ENCODE measurements at regions not wholly inside any gene's neighbourhood (a gene's known extent, or its start where the extent isn't known, plus 50 kb on each side); places are given as distances from the start of the nearest gene placed in this dataset.
"Not testable (repeated sequence)": the region's sequence is repeated elsewhere in the genome, so short reads cannot be mapped to it uniquely, and the experiment has no call there.

DNA sequence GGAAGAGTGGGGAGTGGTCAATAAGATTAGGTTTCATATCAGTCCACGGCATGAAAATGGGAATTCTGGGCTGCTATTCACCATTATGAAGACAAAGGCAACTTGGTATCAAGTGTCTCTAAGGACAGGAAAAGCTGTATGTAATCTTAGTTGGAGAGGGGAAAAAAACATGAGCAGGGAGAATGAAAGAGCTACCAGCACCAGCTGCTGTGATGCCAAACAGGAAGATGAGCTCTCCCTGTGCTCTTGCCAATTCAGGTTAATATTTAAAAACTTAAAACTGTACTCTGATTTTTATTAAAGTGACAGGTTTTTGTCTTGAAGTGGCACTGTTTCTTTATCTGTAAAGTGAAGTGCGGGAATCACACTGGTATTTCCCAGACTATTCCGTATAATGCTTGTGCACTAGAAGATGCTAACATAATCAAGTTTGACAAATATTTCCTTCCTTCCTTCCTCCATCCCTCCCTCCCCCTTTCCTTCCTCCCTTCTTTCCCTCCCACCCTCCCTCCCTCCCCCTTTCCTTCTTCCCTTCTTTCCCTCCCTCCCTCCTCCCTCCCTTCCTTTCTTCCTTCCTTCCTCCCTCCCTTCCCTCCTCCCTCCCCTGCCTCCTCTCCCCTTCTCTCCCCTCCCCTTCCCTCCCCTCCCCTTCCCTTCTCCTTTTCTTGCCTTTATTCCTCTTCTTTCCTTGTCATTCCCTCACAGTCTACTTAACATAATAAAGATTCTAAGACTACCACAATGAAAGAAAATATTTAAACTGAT, 1383.0 kb upstream of the C9orf72 start:
- peak; percentile 48 for DNase-seq

- DNase-seq = no peak
Observed at GRCh38 chr9:28960602-28961001, 1387.3 kb upstream of the C9orf72 start.

DNA sequence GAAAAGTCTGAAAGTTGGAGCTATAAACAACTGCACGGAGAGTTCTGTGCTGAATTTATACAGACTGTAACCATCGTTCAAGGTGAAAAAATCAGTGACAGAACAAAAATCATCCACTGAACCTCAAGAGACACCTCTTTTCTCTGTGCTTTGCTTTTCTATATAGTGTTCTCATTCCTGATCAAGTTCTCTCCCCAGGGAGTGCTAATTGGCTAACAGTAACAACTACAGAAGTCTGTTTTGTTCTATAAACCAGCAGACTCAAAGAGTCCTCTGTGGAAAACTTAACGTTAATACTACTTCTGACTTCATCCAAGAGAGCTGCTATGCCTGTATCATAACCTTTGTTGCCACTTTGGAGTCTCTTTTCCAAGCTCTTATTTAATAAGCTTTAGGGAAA, 1388.3 kb upstream of the C9orf72 start:
- DNase-seq = no peak

DNA sequence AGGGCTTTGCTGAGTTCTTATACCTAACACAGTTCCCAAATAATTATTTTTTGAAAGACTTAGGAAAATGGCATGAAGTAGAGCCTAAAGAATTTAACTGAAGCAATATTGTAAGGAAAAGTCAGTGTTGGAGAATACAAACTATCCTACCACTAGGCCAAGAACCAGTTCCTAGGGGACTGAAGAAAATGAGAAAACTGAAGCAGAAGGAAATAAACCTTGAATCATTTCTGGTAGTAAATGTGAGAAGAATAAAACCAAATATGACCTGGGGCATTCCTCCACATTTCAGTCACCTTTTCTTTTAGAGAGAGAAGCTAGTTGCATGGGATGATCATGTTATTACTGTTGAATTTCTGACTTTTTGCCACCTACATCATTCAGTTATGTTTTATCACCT, 1393.9 kb upstream of the C9orf72 start:
- DNase-seq = no peak

DNA sequence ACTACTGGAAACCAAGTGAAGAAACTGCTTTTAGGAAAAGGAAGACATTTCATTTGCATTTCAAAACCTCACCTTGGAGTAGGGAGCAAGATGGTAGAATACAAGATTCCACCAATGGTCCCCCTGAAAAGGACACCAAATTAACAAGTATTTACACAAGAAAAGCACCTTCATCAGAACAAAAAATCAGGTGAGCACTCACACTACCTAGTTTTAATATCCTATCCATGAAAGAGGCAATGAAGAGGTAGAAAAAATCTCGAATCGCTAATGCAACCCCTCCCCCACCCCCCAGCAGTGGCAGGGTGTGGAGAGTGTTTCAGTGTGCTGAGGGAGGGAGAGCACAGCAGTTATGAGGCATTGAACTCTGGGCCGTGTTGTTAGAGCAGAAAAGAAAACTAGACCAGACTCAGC, 1397.0 kb upstream of the C9orf72 start:
- DNase-seq = no peak

DNA sequence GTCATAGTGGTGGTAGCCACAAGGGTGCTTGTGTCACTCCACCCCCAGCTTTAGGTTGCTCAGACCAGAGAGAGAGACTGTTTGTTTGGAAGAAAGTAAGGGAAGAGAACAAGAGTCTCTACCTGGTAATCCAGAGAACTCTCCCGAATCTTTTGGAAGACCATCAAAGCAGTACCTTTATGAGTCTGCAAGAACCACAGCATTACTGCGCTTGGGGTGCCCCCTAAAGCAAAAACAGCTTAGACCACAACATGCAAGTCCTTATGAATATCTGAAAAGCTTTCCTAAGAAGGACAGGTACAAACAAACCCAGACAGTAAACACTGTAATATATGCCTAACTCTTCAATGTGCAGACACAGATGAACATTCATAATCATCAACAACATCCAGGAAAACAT, 1398.6 kb upstream of the C9orf72 start:
- no peak for DNase-seq

DNA sequence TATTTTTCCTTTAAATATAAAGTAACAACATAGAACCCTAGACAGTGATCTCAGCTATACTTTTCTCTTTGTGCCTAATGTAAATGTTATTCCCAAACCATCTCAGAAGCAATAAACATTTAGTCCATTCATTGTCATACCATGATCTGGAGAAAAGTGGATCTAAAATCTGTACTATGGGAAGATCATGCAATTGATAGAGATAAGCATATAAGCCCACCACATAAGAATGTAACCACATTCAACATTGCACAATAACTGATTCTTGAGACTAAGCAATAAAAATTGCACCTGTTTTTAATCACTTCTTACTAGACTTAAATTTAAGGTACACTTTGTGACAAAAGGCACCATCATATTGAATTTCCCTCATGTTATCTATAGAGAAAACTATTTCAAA, 1403.0 kb upstream of the C9orf72 start:
- no peak for DNase-seq

- DNase-seq = no peak
Observed at GRCh38 chr9:28976684-28977083, 1403.4 kb upstream of the C9orf72 start.

GRCh38 chr9:28981129-28981528, 1407.8 kb upstream of the C9orf72 start:
- no peak for DNase-seq

DNA sequence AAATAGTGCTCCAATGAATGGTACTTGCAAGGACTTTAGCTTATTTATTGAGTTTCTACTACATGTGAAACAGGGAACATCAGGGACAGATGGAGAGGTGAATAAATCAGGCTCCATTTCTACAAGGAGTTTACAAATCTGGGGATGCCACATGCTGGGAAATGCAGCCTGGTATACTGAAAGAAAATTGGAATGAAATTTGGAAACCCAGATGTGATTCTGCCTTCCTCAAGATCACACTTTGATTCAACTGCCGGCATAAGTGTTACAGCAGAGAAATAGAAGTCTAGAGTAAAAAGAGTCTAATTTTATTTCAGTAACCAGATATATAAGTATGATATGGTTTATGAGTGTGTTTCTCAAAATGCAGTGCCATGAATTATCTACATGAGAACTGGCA, 1408.4 kb upstream of the C9orf72 start:
- no peak for DNase-seq

DNA sequence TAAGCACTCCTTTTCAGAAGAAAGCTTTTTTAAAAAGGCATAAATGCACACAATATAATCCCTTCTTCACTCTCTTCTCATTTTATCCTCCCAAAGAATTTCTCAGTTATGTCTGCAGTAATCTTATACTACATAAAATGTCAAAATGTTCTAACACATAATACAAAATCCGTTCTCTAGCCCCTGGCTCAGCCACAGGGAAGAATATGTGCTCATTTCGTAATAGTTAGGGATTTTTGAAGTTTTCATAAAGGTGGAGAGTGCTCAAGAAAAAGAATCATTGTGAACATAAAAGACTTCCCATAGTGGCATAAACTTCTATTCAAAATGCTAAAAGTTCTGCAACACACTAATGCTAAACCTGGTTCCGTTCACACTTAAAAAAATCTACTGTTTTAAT, 1410.7 kb upstream of the C9orf72 start:
- no peak for DNase-seq

DNA sequence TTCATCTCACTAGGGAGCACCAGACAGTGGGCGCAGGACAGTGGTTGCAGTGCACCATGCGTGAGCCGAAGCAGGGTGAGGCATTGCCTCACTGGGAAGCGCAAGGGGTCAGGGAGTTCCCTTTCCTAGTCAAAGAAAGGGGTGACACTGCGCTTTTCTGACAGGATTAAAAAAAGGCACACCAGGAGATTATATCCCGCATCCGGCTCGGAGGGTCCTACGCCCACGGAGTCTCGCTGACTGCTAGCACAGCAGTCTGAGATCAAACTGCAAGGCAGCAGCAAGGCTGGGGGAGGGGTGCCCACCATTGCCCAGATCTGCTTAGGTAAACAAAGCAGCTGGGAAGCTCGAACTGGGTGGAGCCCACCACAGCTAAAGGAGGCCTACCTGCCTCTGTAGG, 1416.7 kb upstream of the C9orf72 start:
- not testable (repeated sequence) for DNase-seq

GRCh38 chr9:28999057-28999456, 1425.8 kb upstream of the C9orf72 start:
- peak; percentile 13 for DNase-seq

DNA sequence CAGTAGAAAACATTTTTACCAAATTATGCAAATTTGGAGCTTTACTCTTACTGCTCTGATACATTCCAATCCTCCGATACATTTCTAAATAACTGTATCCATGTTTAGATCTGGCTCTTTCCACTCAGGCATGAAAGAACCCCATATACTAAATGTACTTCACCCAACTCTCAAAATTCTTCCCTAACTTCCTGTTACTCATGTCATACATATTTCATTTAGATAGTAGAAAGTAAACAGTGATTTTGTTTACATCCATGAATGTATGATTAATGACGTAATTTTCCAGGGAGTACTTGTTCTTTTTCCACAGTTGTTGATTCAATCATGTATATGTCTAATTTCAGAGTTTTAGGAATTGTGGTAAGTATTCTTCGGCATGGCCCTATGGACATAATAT, 1426.5 kb upstream of the C9orf72 start:
- peak; percentile 77 for DNase-seq

DNA sequence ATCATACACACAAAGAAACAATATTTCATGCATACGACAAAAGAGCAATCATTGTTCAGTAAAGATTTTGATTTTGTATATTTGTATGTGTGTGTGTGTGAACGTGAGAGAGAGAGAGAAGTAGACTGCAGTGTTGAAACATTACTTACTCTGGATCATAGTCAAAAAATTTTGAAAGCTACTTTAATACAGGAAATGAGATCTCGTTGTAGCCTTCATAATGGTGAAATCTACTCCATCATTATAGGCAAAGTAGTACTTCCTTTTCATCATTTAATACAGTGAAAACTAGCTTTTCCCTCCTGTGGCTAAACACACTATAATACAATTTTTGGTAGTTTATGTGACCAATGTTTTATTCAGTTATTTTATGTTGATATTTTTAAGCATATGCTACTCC, 1427.7 kb upstream of the C9orf72 start:
- DNase-seq = no peak

DNA sequence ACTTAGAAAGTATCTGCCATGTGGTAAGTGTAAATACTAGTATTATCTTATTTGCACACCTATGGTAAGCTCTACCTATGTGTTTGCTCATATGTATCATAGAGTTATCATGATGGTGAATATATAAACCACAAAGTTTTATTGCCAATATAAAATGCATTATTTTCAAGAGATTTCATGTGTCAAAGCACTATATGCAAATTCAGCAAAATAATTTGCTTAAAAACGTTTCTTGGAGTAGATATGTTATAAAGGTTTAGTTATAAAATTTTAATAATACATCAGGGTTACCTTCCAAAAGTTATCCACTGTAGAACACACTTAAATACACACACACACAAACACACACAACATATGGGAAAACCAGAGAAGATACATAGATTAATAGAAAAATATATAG, 1431.7 kb upstream of the C9orf72 start:
- DNase-seq = no peak

DNA sequence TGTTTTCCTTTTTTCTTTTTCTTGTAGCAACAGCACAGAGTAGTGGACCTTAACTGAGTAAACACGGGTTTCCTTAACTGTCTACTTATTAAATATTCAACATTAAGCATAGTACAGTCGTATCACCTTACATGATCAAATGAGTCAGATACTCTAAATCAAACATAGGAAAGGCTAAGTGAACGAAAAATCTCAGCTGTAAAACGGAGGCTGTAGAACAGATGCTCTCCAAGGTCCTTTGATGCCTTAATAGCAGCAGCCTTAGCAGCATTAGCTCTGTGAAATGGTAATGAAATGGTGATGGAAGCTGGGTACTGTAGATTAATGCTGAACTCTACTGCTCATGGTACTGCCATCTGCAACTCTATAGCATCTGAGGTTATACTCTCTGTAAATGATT, 1433.3 kb upstream of the C9orf72 start:
- DNase-seq = peak; percentile 89

- DNase-seq = no peak
Observed at GRCh38 chr9:29012911-29013310, 1439.6 kb upstream of the C9orf72 start.

- DNase-seq = no peak
Observed at GRCh38 chr9:29021632-29022031, 1448.4 kb upstream of the C9orf72 start.

GRCh38 chr9:29038332-29038731, 1465.1 kb upstream of the C9orf72 start:
- no peak for DNase-seq

DNA sequence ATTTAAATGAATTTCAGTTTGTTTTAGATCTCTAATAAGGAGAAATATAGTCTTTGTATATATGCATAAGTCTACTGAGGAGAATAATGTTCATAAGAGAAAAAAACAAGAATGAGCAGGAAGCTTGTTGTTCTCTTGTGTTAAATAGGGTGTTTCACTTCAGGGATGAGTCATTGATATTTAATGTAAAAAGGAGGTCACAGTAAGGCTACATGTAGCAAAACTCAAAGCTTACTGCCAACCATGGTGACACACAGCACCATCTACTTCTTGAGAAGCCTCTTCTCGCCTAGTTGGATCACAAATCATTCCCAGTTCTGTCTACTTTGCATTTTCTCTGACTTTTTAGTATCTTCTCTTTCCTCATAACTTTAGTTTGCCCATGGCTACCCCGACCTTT, 1466.0 kb upstream of the C9orf72 start:
- DNase-seq = peak; percentile 40

DNA sequence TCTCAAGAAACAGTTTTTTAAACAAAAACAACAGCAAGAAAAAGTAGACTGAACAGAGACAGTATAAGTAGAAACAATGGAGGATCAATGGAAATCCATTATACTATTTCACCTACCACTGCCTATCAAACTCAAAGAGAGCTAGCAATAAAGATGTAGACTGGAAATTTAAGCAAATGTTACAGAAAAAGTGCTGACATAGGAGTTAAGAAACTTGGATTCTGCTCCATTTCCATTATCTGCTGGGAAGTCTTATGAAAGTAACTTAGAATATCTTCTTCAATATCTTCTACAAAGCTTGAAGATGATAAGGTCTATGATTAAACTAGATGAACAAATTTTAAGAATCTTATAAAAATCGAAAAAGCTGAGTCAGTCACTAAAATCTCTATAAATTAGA, 1469.8 kb upstream of the C9orf72 start:
- DNase-seq = no peak

- DNase-seq = peak; percentile 47
Observed at GRCh38 chr9:29044959-29045358, 1471.7 kb upstream of the C9orf72 start.

DNA sequence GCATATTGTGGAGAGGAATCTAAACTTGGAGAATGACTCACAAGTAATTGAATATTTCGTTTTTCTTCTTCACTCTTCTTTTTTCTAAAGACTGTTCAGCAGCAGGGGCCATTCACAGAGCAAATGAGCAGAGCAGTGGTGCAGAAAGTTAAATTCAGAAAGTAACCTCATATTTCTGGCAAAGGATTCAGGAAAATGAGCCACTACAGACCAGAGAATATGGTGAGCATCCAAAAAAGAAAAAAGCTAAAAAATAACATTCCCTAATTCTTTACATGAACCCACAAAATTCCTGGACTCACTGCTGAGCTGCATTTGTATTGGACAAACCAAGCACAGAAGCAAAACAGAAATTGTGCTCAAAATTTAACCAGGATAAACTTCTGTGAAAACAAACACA, 1486.8 kb upstream of the C9orf72 start:
- DNase-seq = no peak

- DNase-seq = no peak
Observed at GRCh38 chr9:29062446-29062845, 1489.2 kb upstream of the C9orf72 start.
